Glutamatergic neuron (in vitro differentiated cells): ENCODE measurements at regions not wholly inside any gene's neighbourhood (a gene's known extent, or its start where the extent isn't known, plus 50 kb on each side); places are given as distances from the start of the nearest gene placed in this dataset.
"Not testable (repeated sequence)": the region's sequence is repeated elsewhere in the genome, so short reads cannot be mapped to it uniquely, and the experiment has no call there.

Source experiments
- DNase-seq: peaks from one replicate; pipeline ENCODE4 v3.0.0; 2022
- H3K27ac Mint-ChIP-seq: one replicate; pipeline ENCODE4 v1.8.0; 2020; ENCODE audit warnings: mild to moderate bottlenecking, mixed read lengths, inconsistent platforms; ENCODE audit not compliant: unreplicated experiment
- H3K27me3 Mint-ChIP-seq: one replicate; pipeline ENCODE4 v1.8.0; 2020; ENCODE audit warnings: mild to moderate bottlenecking, moderate library complexity, mixed read lengths, inconsistent platforms; ENCODE audit not compliant: unreplicated experiment
- H3K36me3 Mint-ChIP-seq: one replicate; pipeline ENCODE4 v1.8.0; 2020; ENCODE audit warnings: mild to moderate bottlenecking, mixed read lengths, inconsistent platforms; ENCODE audit not compliant: unreplicated experiment
- H3K4me1 Mint-ChIP-seq: one replicate; pipeline ENCODE4 v1.8.0; 2020; ENCODE audit warnings: mild to moderate bottlenecking, low read depth, mixed read lengths, inconsistent platforms; ENCODE audit not compliant: unreplicated experiment
- H3K4me3 Mint-ChIP-seq: one replicate; pipeline ENCODE4 v1.8.0; 2020; ENCODE audit warnings: mild to moderate bottlenecking, mixed read lengths, inconsistent platforms; ENCODE audit not compliant: unreplicated experiment
- H3K9me3 Mint-ChIP-seq: one replicate; pipeline ENCODE4 v1.8.0; 2020; ENCODE audit warnings: mild to moderate bottlenecking, moderate library complexity, mixed read lengths, inconsistent platforms; ENCODE audit not compliant: unreplicated experiment
- TF ChIP-seq, protein P1 (sequence below): fragments of 200-600 bp; sonication (generic); IDR thresholded peaks from one replicate; pipeline ENCODE4 v1.5.0; 2021; ENCODE audit not compliant: partially characterized antibody, unreplicated experiment

GRCh38 chr11:69205743-69206612, 50.2 kb downstream of the SMIM38 start:
- Mint-ChIP-seq H3K9me3 (peaks cover 3% of the 10 kb centered on the region), H3K4me1 (peaks cover 2% of the 10 kb centered on the region), H3K36me3 (peaks cover 4% of the 10 kb centered on the region), H3K27ac (peak overlapping the region; percentile 9), H3K4me3 (no peak overlapping the region), H3K27me3 (peaks cover 5% of the 10 kb centered on the region)
- DNase-seq, result no peak
- TF ChIP-seq, protein P1, sequence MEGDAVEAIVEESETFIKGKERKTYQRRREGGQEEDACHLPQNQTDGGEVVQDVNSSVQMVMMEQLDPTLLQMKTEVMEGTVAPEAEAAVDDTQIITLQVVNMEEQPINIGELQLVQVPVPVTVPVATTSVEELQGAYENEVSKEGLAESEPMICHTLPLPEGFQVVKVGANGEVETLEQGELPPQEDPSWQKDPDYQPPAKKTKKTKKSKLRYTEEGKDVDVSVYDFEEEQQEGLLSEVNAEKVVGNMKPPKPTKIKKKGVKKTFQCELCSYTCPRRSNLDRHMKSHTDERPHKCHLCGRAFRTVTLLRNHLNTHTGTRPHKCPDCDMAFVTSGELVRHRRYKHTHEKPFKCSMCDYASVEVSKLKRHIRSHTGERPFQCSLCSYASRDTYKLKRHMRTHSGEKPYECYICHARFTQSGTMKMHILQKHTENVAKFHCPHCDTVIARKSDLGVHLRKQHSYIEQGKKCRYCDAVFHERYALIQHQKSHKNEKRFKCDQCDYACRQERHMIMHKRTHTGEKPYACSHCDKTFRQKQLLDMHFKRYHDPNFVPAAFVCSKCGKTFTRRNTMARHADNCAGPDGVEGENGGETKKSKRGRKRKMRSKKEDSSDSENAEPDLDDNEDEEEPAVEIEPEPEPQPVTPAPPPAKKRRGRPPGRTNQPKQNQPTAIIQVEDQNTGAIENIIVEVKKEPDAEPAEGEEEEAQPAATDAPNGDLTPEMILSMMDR, result no peak

DNA sequence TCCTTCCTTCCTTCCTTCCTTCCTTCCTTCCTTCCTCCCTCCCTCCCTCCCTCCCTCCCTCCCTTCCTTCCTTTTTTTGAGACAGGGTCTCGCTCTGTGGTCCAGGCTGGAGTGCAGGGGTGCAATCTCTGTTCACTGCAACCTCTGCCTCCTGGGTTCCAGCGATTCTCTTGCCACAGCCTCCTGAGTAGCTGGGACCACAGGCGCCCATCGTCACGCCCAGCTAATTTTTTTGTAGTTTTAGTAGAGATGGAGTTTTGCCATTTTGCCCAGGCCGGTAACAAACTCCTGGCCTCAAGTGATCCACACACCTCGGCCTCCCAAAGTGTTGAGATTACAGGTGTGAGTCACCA, 50.9 kb downstream of the SMIM38 start:
- not testable (repeated sequence) for H3K36me3 Mint-ChIP-seq, H3K4me3 Mint-ChIP-seq, H3K9me3 Mint-ChIP-seq, DNase-seq, H3K27me3 Mint-ChIP-seq, H3K4me1 Mint-ChIP-seq, H3K27ac Mint-ChIP-seq

DNA sequence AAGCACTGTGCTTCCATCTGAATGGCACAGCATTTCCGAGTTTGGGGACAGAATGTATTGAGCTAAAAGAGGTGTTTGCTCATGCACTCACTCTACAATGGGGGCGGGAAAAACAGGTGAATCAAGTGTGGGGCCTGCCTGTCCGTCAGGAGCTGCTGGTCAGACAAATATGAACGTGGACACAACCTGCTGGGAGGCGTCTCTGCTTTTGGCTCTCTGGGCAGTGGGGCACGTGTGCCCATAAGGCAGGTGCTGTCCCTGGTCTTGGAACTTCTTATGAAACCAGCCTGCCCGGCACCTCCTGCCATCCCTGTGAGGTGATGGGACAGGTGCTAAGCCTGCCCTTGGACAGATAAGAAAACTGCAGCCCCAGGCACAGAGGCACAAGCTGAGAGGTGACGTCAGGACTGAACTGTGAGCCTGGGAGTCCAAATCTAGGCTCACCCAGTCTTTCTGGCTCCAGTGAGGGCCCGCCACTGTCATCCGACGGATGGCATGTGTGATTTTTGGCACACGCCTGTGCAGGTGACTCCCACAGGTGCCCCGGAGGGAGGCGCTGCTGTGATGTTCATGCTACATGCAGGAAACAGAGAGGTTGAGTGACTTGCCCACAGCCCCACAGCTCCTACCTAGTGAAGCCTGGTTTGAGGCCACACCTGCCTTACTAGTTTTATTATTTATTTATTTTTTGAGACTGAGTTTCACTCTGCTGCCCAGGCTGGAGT, 51.6 kb downstream of the SMIM38 start:
- Mint-ChIP-seq H3K9me3 (peaks cover 3% of the 10 kb centered on the region), H3K4me3 (no peak overlapping the region), H3K27ac (peak overlapping the region; percentile 33), H3K4me1 (peaks cover 1% of the 10 kb centered on the region), H3K36me3 (peaks cover 4% of the 10 kb centered on the region), H3K27me3 (peaks cover 5% of the 10 kb centered on the region)
- no peak for DNase-seq
- TF ChIP-seq, protein P1, result no peak

GRCh38 chr11:69208190-69209037, 52.7 kb downstream of the SMIM38 start:
- TF ChIP-seq, protein P1, result peak; percentile 21
- peaks cover 4% of the 10 kb centered on the region for H3K36me3 Mint-ChIP-seq
- no peak overlapping the region for H3K27ac Mint-ChIP-seq
- DNase-seq, result no peak
- H3K4me1 Mint-ChIP-seq, result peaks cover 6% of the 10 kb centered on the region
- H3K9me3 Mint-ChIP-seq, result peaks cover 5% of the 10 kb centered on the region
- peaks cover 9% of the 10 kb centered on the region for H3K27me3 Mint-ChIP-seq
- H3K4me3 Mint-ChIP-seq, result no peak overlapping the region

- Mint-ChIP-seq H3K36me3 (peaks cover 4% of the 10 kb centered on the region), H3K4me3 (no peak overlapping the region), H3K27ac (no peak overlapping the region), H3K4me1 (peaks cover 6% of the 10 kb centered on the region), H3K9me3 (peaks cover 2% of the 10 kb centered on the region), H3K27me3 (peaks cover 7% of the 10 kb centered on the region)
- no peak for DNase-seq
- TF ChIP-seq, protein P1, result no peak
These were observed 53.3 kb downstream of the SMIM38 start for GRCh38 chr11:69209038-69209350.
